CD14-positive monocyte (primary cell): ENCODE measurements at regions not wholly inside any gene's neighbourhood (a gene's known extent, or its start where the extent isn't known, plus 50 kb on each side); places are given as distances from the start of the nearest gene placed in this dataset.

ENCODE experiments used
- DNase-seq, 3 donors: peaks; one replicate each; pipeline ENCODE4 v3.0.0-alpha.2; 2011 to 2022
- H2AFZ ChIP-seq: 2 replicates; pipeline ENCODE4 v1.6.0; 2012; ENCODE audit warnings: mild to moderate bottlenecking, low read depth, low read length, inconsistent platforms; ENCODE audit not compliant: insufficient read depth, poor library complexity, severe bottlenecking
- H3K27ac ChIP-seq, 2 donors: 1 replicate in 1 of 2; 2 replicates in 1 of 2; pipeline ENCODE4 v1.5.1; 2012 to 2013; ENCODE audit warnings: low read length in 2 of 2, control low read depth in 1 of 2, inconsistent platforms in 1 of 2, low read depth in 1 of 2, mild to moderate bottlenecking in 1 of 2
- H3K27me3 ChIP-seq, 2 donors: one replicate each; pipeline versions ENCODE4 v1.6.0 to v1.6.1; 2011 to 2013; ENCODE audit warnings: low read length in 2 of 2; ENCODE audit not compliant: control insufficient read depth in 2 of 2, insufficient read depth in 2 of 2
- H3K36me3 ChIP-seq, 2 donors: replicated peaks in 1 of 2; 1 replicate in 1 of 2; 2 replicates in 1 of 2; pipeline versions ENCODE4 v1.5.1 to v1.6.1; 2012 to 2013; ENCODE audit warnings: low read length in 2 of 2, control low read depth in 1 of 2, inconsistent platforms in 1 of 2, mild to moderate bottlenecking in 1 of 2; ENCODE audit not compliant: insufficient read depth in 2 of 2, control insufficient read depth in 1 of 2
- H3K4me1 ChIP-seq, 2 donors: 1 replicate in 1 of 2; 2 replicates in 1 of 2; pipeline versions ENCODE4 v1.5.1 to v1.6.1; 2012 to 2013; ENCODE audit warnings: low read length in 2 of 2, control low read depth in 1 of 2, inconsistent platforms in 1 of 2, mild to moderate bottlenecking in 1 of 2, moderate library complexity in 1 of 2; ENCODE audit not compliant: insufficient read depth in 2 of 2, control insufficient read depth in 1 of 2
- H3K4me2 ChIP-seq: replicated peaks from 2 replicates; pipeline ENCODE3; 2012; ENCODE audit warnings: low read length, moderate library complexity, mild to moderate bottlenecking; ENCODE audit not compliant: poor library complexity, severe bottlenecking; ENCODE audit errors: extremely low read depth
- H3K4me3 ChIP-seq, 3 experiments: fragments of 200-600 bp in 1 of 3; sonication (generic) in 1 of 3; replicated peaks in 1 of 3; 1 replicate in 2 of 3; 2 replicates in 1 of 3; pipeline ENCODE4 v1.5.1; 2011 to 2013; ENCODE audit warnings: low read length in 3 of 3, mild to moderate bottlenecking in 3 of 3, control low read depth in 2 of 3, low read depth in 2 of 3, inconsistent platforms in 1 of 3, moderate library complexity in 1 of 3
- H3K79me2 ChIP-seq: 2 replicates; pipeline ENCODE4 v1.6.0; 2012; ENCODE audit warnings: mild to moderate bottlenecking, control low read depth, inconsistent platforms, low read length, moderate library complexity; ENCODE audit not compliant: insufficient read depth
- H3K9ac ChIP-seq: 2 replicates; pipeline ENCODE4 v1.6.0; 2017; ENCODE audit warnings: low read length, mild to moderate bottlenecking; ENCODE audit not compliant: insufficient read depth, poor library complexity, severe bottlenecking
- H3K9me3 ChIP-seq, 2 donors: replicated peaks in 1 of 2; 1 replicate in 1 of 2; 2 replicates in 1 of 2; pipeline versions ENCODE4 v1.5.1 to v1.6.1; 2012 to 2013; ENCODE audit warnings: low read length in 2 of 2, control low read depth in 1 of 2; ENCODE audit not compliant: control insufficient read depth in 1 of 2, insufficient read depth in 1 of 2
- H4K20me1 ChIP-seq: 2 replicates; pipeline ENCODE4 v1.6.0; 2012; ENCODE audit warnings: mild to moderate bottlenecking, low read length, control low read depth, moderate library complexity; ENCODE audit not compliant: insufficient read depth
- H3K27ac Mint-ChIP-seq, 7 donors: one replicate each; pipeline ENCODE4 v1.8.0; 2020; ENCODE audit warnings: mild to moderate bottlenecking in 7 of 7, mixed read lengths in 7 of 7, moderate library complexity in 6 of 7, inconsistent platforms in 2 of 7
- H3K27me3 Mint-ChIP-seq, 3 donors: one replicate each; pipeline ENCODE4 v1.8.0; 2021 to 2022; ENCODE audit warnings: low read depth in 3 of 3, mild to moderate bottlenecking in 3 of 3, mixed read lengths in 3 of 3, moderate library complexity in 3 of 3, inconsistent platforms in 1 of 3
- H3K36me3 Mint-ChIP-seq, 2 donors: one replicate each; pipeline ENCODE4 v1.8.0; 2020; ENCODE audit warnings: mixed read lengths in 2 of 2, inconsistent platforms in 1 of 2, mild to moderate bottlenecking in 1 of 2
- H3K4me1 Mint-ChIP-seq: one replicate; pipeline ENCODE4 v1.8.0; 2020; ENCODE audit warnings: mild to moderate bottlenecking, mixed read lengths
- H3K4me3 Mint-ChIP-seq, 2 donors: one replicate each; pipeline ENCODE4 v1.8.0; 2020; ENCODE audit warnings: mild to moderate bottlenecking in 2 of 2, mixed read lengths in 2 of 2, moderate library complexity in 1 of 2
- H3K9me3 Mint-ChIP-seq, 7 donors: one replicate each; pipeline ENCODE4 v1.8.0; 2020 to 2022; ENCODE audit warnings: mixed read lengths in 7 of 7, mild to moderate bottlenecking in 6 of 7, moderate library complexity in 6 of 7, inconsistent platforms in 2 of 7
- WGBS: methylation state at CpG from one replicate; pipeline ENCODE4 v1.1.5; 2013; ENCODE audit warnings: missing lambda C conversion rate; ENCODE audit not compliant: insufficient coverage; 5-methylcytosine and 5-hydroxymethylcytosine counted together
- intact Hi-C, 2 donors: fragments of 100-400 bp; cut with micrococcal nuclease; formaldehyde crosslinking; loops; one replicate each; pipeline versions ENCODE4 v1.15.0 to v1.15.1; 2023
- TF ChIP-seq, protein P1 (sequence below): fragments of 200-600 bp; IDR thresholded peaks from one replicate; pipeline ENCODE4 v1.8.0; 2022; ENCODE audit warnings: antibody characterized with exemption, mild to moderate bottlenecking

GRCh38 chr6:23002044-23002619 lies 432.8 kb downstream of the HDGFL1 start:
- intact Hi-C loops: no loop called here
- no peak overlapping the region for H3K4me2 ChIP-seq
- H4K20me1 ChIP-seq: no peaks in the 10 kb centered on the region
- no peaks in the 10 kb centered on the region for H3K36me3 Mint-ChIP-seq
- WGBS: no CpG with 5 or more reads among the region's 1 CpG
- H3K27ac Mint-ChIP-seq: no peak overlapping the region
- H3K9ac ChIP-seq: no peak overlapping the region
- no peak overlapping the region for H3K4me3 Mint-ChIP-seq
- no peak for DNase-seq
- no peak overlapping the region for H3K27ac ChIP-seq
- TF ChIP-seq, protein P1, sequence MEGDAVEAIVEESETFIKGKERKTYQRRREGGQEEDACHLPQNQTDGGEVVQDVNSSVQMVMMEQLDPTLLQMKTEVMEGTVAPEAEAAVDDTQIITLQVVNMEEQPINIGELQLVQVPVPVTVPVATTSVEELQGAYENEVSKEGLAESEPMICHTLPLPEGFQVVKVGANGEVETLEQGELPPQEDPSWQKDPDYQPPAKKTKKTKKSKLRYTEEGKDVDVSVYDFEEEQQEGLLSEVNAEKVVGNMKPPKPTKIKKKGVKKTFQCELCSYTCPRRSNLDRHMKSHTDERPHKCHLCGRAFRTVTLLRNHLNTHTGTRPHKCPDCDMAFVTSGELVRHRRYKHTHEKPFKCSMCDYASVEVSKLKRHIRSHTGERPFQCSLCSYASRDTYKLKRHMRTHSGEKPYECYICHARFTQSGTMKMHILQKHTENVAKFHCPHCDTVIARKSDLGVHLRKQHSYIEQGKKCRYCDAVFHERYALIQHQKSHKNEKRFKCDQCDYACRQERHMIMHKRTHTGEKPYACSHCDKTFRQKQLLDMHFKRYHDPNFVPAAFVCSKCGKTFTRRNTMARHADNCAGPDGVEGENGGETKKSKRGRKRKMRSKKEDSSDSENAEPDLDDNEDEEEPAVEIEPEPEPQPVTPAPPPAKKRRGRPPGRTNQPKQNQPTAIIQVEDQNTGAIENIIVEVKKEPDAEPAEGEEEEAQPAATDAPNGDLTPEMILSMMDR: no peak
- H3K36me3 ChIP-seq: no peaks in the 10 kb centered on the region
- no peaks in the 10 kb centered on the region for H3K27me3 ChIP-seq
- no peaks in the 10 kb centered on the region for H3K4me1 ChIP-seq
- H3K4me1 Mint-ChIP-seq: no peaks in the 10 kb centered on the region
- peaks cover 0 to 9% (median 3%) of the 10 kb centered on the region in 7 donors for H3K9me3 Mint-ChIP-seq
- H3K9me3 ChIP-seq: peaks cover 0 to 7% of the 10 kb centered on the region in 2 donors
- no peaks in the 10 kb centered on the region for H3K79me2 ChIP-seq
- H3K4me3 ChIP-seq: no peak overlapping the region
- no peaks in the 10 kb centered on the region for H3K27me3 Mint-ChIP-seq
- no peak overlapping the region for H2AFZ ChIP-seq

GRCh38 chr6:23003671-23004467 lies 434.5 kb downstream of the HDGFL1 start:
- Mint-ChIP-seq H3K4me1 (no peaks in the 10 kb centered on the region), H3K9me3 (peaks cover 0 to 11% (median 3%) of the 10 kb centered on the region in 7 donors), H3K27me3 (no peaks in the 10 kb centered on the region), H3K36me3 (no peaks in the 10 kb centered on the region), H3K4me3 (no peak overlapping the region), H3K27ac (peak overlapping the region in 1 of 7 donors; percentile 31)
- no peak for DNase-seq
- H3K9me3 ChIP-seq: peaks cover 0 to 6% of the 10 kb centered on the region in 2 donors
- no peak overlapping the region for H2AFZ ChIP-seq
- H4K20me1 ChIP-seq: no peaks in the 10 kb centered on the region
- no peak overlapping the region for H3K9ac ChIP-seq
- no peaks in the 10 kb centered on the region for H3K27me3 ChIP-seq
- H3K36me3 ChIP-seq: no peaks in the 10 kb centered on the region
- no peak overlapping the region for H3K27ac ChIP-seq
- no peaks in the 10 kb centered on the region for H3K79me2 ChIP-seq
- intact Hi-C loops: no loop called here
- no peak overlapping the region for H3K4me3 ChIP-seq
- 94% methylated on average over 11 of the region's 14 CpGs for WGBS
- no peaks in the 10 kb centered on the region for H3K4me1 ChIP-seq
- TF ChIP-seq, protein P1: no peak
- H3K4me2 ChIP-seq: no peak overlapping the region
